Transverse colon (tissue), 4 donors: ENCODE measurements at regions not wholly inside any gene's neighbourhood (a gene's known extent, or its start where the extent isn't known, plus 50 kb on each side); places are given as distances from the start of the nearest gene placed in this dataset.

Source experiments
- DNase-seq: peaks from one replicate; pipeline ENCODE4 v3.0.0-alpha.2; 2019
- H3K27ac ChIP-seq, 4 donors: fragments of 200-600 bp; sonication (generic); 2 replicates each; pipeline ENCODE4 v1.5.1; 2016 to 2018; ENCODE audit warnings: inconsistent platforms in 4 of 4
- H3K27me3 ChIP-seq: fragments of 200-600 bp; sonication (generic); 2 replicates; pipeline ENCODE4 v1.5.1; 2017; ENCODE audit warnings: inconsistent platforms
- H3K36me3 ChIP-seq, 4 donors: fragments of 200-600 bp; sonication (generic); 2 replicates each; pipeline ENCODE4 v1.5.1; 2017 to 2019; ENCODE audit warnings: inconsistent platforms in 4 of 4
- H3K4me1 ChIP-seq, 4 donors: fragments of 200-600 bp; sonication (generic); 2 replicates each; pipeline ENCODE4 v1.5.1; 2017 to 2020; ENCODE audit warnings: inconsistent platforms in 4 of 4
- H3K4me3 ChIP-seq, 4 donors: fragments of 200-600 bp; sonication (generic); 1 replicate in 1 of 4; 2 replicates in 3 of 4; pipeline versions ENCODE4 v1.5.1 to v1.6.1; 2017 to 2019; ENCODE audit warnings: inconsistent platforms in 4 of 4
- H3K9me3 ChIP-seq, 2 donors: fragments of 200-600 bp; sonication (generic); 2 replicates each; pipeline ENCODE4 v1.5.1; 2017 to 2019; ENCODE audit warnings: inconsistent platforms in 2 of 2
- EP300 ChIP-seq: sonication (generic); formaldehyde crosslinking; IDR thresholded peaks from one replicate; pipeline ENCODE4 v1.6.1; 2017; ENCODE audit warnings: antibody characterized with exemption, low read depth
- POLR2A ChIP-seq: fragments of 450-650 bp; IDR thresholded peaks from one replicate; pipeline ENCODE4 v1.6.1; 2016; ENCODE audit warnings: antibody characterized with exemption, mild to moderate bottlenecking, moderate library complexity
- POLR2AphosphoS5 ChIP-seq, 3 donors: sonication (generic); formaldehyde crosslinking; IDR thresholded peaks; one replicate each; pipeline ENCODE4 v1.6.1; 2016; ENCODE audit warnings: antibody characterized with exemption in 3 of 3
- WGBS, 2 donors: methylation state at CpG; one replicate each; pipeline ENCODE4 v1.1.5; 2018; ENCODE audit warnings: low coverage in 1 of 2; 5-methylcytosine and 5-hydroxymethylcytosine counted together
- in situ Hi-C, 4 donors: fragments of 200-750 bp; cut with MboI; loops; one replicate each; pipeline versions ENCODE4 v1.15.0 to v1.15.1; 2017; ENCODE audit warnings: low sequenced_read_pairs in 3 of 4, low pct_ligation_motif_present in 1 of 4, low pct_unique_long_range_greater_than_20kb in 1 of 4
- intact Hi-C: fragments of 100-400 bp; cut with DNase I; formaldehyde crosslinking; loops from one replicate; pipeline ENCODE4 v1.15.1; 2023; ENCODE audit warnings: low total_unique reads
- TF ChIP-seq, protein P1 (sequence below), 5 experiments: fragments of 200-600 bp in 3 of 5; fragments of 450-650 bp in 2 of 5; sonication (generic) in 3 of 5; IDR thresholded peaks; 1 replicate in 2 of 5; 2 replicates in 3 of 5; pipeline ENCODE4 v1.5.1; 2016 to 2017; ENCODE audit warnings: antibody characterized with exemption in 5 of 5, inconsistent platforms in 3 of 5, mild to moderate bottlenecking in 2 of 5, moderate library complexity in 1 of 5

DNA sequence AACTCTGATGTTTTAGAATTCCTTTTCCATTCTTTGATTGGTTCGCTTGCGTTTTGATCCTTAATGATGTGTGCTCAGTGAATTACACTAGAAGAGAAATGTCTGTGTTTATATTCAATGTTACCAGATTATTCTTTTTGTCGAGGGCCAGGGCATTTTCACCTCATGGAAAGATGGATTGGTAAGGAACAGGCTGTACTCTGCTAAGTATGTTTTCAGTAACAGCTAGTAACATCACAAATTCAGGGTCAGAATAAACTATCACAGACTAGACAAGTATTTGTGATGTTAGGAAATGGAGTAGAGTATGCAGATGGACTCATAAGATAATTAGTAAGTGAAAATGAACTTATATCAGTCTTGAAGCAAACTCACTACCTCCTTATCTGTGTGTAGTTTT lies 235.6 kb downstream of the SOX4 start:
- peak overlapping the region in 1 of 4 donors; percentile 33 for H3K27ac ChIP-seq
- TF ChIP-seq POLR2AphosphoS5 (IDR thresholded peaks at IDR 0.05) (peak in 2 of 3 donors; percentile 39 to 55), POLR2A (no peak)
- in situ Hi-C loops, result no loop called here

DNA sequence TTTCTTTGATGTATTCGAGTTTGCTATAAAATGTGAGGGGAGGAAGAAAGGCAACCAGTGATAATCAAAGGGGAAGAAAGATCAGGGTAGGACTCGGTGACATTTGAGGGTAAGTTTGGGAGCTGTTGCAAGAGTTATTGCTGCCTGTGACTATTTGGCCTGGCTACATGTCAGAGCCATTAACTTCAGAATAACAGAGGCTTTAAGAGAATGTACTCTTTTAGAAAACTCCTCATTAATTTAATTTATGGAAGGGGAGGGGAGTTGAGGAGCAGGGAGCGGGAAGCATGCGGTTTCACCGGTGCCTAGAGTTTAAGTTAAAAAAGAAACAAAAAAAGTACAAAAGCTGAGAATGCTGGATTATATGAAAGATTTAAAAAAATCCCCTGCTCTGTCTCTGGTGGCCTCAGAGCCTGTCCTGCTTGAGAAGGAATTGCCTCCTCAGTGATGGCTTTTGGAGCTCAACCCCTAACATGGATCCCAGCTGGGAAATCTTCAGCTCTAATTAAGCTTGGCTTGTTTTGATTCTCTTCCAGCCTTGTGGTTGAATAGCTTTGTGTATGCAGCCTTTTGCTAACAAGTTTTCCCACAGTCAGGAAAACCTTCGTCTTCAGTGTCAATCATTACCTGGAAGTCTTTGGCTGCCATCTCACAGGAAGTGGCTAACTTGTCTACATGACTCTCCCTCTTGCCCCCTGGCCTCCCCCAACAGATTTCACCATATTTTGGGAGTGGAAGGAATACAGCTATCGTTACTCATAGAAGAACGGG lies 238.2 kb downstream of the SOX4 start:
- DNase-seq, result no peak
- H3K4me1 ChIP-seq, result peaks cover 0 to 5% (median 0%) of the 10 kb centered on the region in 4 donors
- intact Hi-C loops (no loop called here), in situ Hi-C loops (no loop called here)
- H3K4me3 ChIP-seq, result no peak overlapping the region
- H3K27ac ChIP-seq, result peak overlapping the region in 2 of 4 donors; percentile 33
- TF ChIP-seq EP300, result no peak
- TF ChIP-seq POLR2A, result no peak
- no peak for TF ChIP-seq POLR2AphosphoS5 (IDR thresholded peaks at IDR 0.05)
- TF ChIP-seq, protein P1, sequence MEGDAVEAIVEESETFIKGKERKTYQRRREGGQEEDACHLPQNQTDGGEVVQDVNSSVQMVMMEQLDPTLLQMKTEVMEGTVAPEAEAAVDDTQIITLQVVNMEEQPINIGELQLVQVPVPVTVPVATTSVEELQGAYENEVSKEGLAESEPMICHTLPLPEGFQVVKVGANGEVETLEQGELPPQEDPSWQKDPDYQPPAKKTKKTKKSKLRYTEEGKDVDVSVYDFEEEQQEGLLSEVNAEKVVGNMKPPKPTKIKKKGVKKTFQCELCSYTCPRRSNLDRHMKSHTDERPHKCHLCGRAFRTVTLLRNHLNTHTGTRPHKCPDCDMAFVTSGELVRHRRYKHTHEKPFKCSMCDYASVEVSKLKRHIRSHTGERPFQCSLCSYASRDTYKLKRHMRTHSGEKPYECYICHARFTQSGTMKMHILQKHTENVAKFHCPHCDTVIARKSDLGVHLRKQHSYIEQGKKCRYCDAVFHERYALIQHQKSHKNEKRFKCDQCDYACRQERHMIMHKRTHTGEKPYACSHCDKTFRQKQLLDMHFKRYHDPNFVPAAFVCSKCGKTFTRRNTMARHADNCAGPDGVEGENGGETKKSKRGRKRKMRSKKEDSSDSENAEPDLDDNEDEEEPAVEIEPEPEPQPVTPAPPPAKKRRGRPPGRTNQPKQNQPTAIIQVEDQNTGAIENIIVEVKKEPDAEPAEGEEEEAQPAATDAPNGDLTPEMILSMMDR (IDR thresholded peaks at IDR 0.05), result no peak
- no peaks in the 10 kb centered on the region for H3K27me3 ChIP-seq
- 52 to 62% methylated on average over 7 to 8 of the region's 8 CpGs for WGBS, 2 donors
- H3K36me3 ChIP-seq, result no peaks in the 10 kb centered on the region
- H3K9me3 ChIP-seq, result no peaks in the 10 kb centered on the region

More for the DNA sequence above, 235.6 kb downstream of the SOX4 start:
- no peaks in the 10 kb centered on the region for H3K36me3 ChIP-seq
- peaks cover 0 to 9% (median 0%) of the 10 kb centered on the region in 4 donors for H3K4me1 ChIP-seq
- WGBS, 2 donors, result 71 to 76% methylated on average over 3 of the region's 3 CpGs
- H3K4me3 ChIP-seq, result no peak overlapping the region
- H3K9me3 ChIP-seq, result no peaks in the 10 kb centered on the region
- intact Hi-C loops, result no loop called here
- no peaks in the 10 kb centered on the region for H3K27me3 ChIP-seq
- no peak for DNase-seq

DNA sequence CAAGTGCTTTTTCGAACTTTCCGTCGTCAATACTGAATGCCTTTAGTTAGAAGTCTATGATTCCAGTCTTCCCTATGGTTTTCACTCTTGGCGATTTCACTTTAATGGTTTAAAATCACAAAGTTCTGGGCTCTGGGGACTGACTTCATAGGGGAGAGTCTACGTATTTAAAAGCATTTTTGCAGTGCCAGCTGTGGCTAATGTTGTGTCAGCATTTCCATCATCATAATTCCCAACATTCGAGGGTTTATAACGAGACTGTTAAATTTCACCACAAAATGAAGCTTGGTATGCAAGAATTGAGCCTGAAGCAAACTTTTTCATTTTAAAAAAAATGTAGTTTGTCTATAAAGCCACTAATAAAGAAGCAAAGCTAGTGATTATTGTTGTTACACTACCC lies 242.7 kb downstream of the SOX4 start:
- no peaks in the 10 kb centered on the region for H3K4me1 ChIP-seq
- intact Hi-C loops, result no loop called here
- no peaks in the 10 kb centered on the region for H3K9me3 ChIP-seq
- TF ChIP-seq EP300 (no peak), POLR2AphosphoS5 (IDR thresholded peaks at IDR 0.05) (no peak), POLR2A (no peak)
- TF ChIP-seq, protein P1 (IDR thresholded peaks at IDR 0.05), result no peak
- H3K36me3 ChIP-seq, result no peaks in the 10 kb centered on the region
- 84 to 85% methylated on average over 7 of the region's 7 CpGs for WGBS, 2 donors
- no peak overlapping the region for H3K27ac ChIP-seq
- no peak overlapping the region for H3K4me3 ChIP-seq
- in situ Hi-C loops, result no loop called here
- no peaks in the 10 kb centered on the region for H3K27me3 ChIP-seq
- DNase-seq, result no peak

DNA sequence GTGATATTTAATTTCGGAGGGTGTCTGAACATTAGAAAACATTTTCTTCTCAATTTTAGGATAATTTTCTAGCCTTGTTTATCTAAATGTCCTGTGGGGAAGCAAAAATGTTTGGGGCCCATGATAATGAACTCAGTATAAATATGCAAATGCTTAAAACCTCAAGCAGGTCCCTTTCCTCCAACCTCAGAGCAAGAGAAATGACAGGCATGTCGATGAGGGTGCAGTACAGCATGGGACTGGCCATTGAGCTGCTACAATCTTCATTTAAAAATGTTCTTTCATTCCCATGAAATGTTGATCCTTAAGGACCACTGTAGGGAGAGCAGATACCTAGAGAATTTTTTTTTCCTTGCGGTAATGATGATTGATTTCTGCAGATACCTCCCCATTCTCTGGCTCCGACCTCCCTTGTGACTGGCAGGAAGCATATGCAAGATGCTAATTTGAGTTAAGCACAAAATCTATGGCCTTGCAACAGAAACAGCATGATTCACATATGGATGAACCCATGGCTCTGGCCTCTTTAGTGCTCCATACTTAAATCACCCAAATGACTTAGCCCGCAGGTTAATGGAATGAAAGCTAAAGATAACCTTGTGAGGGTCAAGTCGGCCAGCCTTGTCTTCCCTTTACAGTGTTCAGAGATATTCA lies 243.3 kb downstream of the SOX4 start:
- no peaks in the 10 kb centered on the region for H3K27me3 ChIP-seq
- 76 to 81% methylated on average over 5 to 6 of the region's 6 CpGs for WGBS, 2 donors
- no peaks in the 10 kb centered on the region for H3K4me1 ChIP-seq
- H3K36me3 ChIP-seq, result no peaks in the 10 kb centered on the region
- in situ Hi-C loops (no loop called here), intact Hi-C loops (no loop called here)
- no peaks in the 10 kb centered on the region for H3K9me3 ChIP-seq
- TF ChIP-seq EP300, result no peak
- no peak overlapping the region for H3K4me3 ChIP-seq
- no peak for DNase-seq
- H3K27ac ChIP-seq, result no peak overlapping the region

DNA sequence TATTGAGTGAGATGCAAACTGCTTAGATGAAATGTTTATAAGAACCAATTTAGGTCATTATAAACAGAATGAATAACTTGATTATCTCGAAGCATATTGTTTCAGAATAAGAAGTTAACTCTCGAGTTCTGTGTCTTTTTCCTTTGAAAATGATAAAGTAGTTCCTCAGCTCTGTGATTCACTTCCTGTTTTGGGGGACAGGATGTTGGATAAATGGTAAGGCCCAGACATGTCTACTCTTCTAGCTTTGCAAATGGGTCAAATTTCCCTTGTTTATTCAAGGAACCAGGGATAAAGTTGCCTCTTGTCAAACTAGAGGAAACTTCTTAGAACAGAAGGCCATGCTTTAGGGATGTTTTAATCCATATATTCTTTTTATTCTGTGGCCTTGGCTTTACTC lies 246.9 kb downstream of the SOX4 start:
- intact Hi-C loops (no loop called here), in situ Hi-C loops (no loop called here)
- WGBS, 2 donors, result 65 to 72% methylated on average over 2 of the region's 2 CpGs
- H3K9me3 ChIP-seq, result no peaks in the 10 kb centered on the region
- TF ChIP-seq POLR2AphosphoS5 (IDR thresholded peaks at IDR 0.05) (no peak), POLR2A (no peak), EP300 (no peak)
- TF ChIP-seq, protein P1 (IDR thresholded peaks at IDR 0.05), result no peak
- no peak overlapping the region for H3K27ac ChIP-seq
- no peaks in the 10 kb centered on the region for H3K4me1 ChIP-seq
- no peaks in the 10 kb centered on the region for H3K27me3 ChIP-seq
- DNase-seq, result no peak
- H3K36me3 ChIP-seq, result no peaks in the 10 kb centered on the region
- no peak overlapping the region for H3K4me3 ChIP-seq
